ENCODE measurements at regions not wholly inside any gene's neighbourhood (a gene's known extent, or its start where the extent isn't known, plus 50 kb on each side); places are given as distances from the start of the nearest gene placed in this dataset.
"Not testable (repeated sequence)": the region's sequence is repeated elsewhere in the genome, so short reads cannot be mapped to it uniquely, and the experiment has no call there.

- CTCF ChIA-PET = no interaction called here
- no TSS peak for BruUV-seq (replicated peaks)
Observed at GRCh38 chr13:87172166-87172835, 498.9 kb upstream of the SLITRK5 start.

GRCh38 chr13:87185138-87185537 is 486.0 kb upstream of the SLITRK5 start:
- H3K27ac ChIP-seq (ENCODE audit: low read length); CTCF ChIA-PET; POLR2A ChIA-PET; H3K9me3 ChIP-seq (ENCODE audit: control insufficient read depth, insufficient read depth, low read depth, low read length); DNase-seq (ENCODE audit: low read depth, low spot score); H3K27me3 ChIP-seq (ENCODE audit: control insufficient read depth, insufficient read depth, low read length); BruUV-seq (replicated peaks); in situ Hi-C loops (cut with HindIII; ENCODE audit: low pct_unique_long_range_greater_than_20kb, low sequenced_read_pairs); H3K36me3 ChIP-seq (ENCODE audit: control insufficient read depth, insufficient read depth, low read length); H3K4me3 ChIP-seq (ENCODE audit: low read depth in 2 of 2, low read length in 2 of 2); ATAC-seq; intact Hi-C loops (cut with micrococcal nuclease; ENCODE audit: unreplicated experiment); H3K4me1 ChIP-seq (ENCODE audit: control insufficient read depth, insufficient read depth, low read length): not testable (repeated sequence)

More at GRCh38 chr13:87172166-87172835, 498.9 kb upstream of the SLITRK5 start:
- H3K4me3 ChIP-seq (ENCODE audit: low read depth in 2 of 2, low read length in 2 of 2) = no peak overlapping the region
- H3K27me3 ChIP-seq (ENCODE audit: control insufficient read depth, insufficient read depth, low read length) = no peaks in the 10 kb centered on the region
- DNase-seq (ENCODE audit: low read depth, low spot score) (no peak), ATAC-seq (no peak)
- POLR2A ChIA-PET = no interaction called here
- intact Hi-C loops (cut with micrococcal nuclease; ENCODE audit: unreplicated experiment) (no loop called here), in situ Hi-C loops (cut with HindIII; ENCODE audit: low pct_unique_long_range_greater_than_20kb, low sequenced_read_pairs) (no loop called here)
- no peaks in the 10 kb centered on the region for H3K36me3 ChIP-seq (ENCODE audit: control insufficient read depth, insufficient read depth, low read length)
- no peak for TF ChIP-seq REST (IDR thresholded peaks at IDR 0.05; ENCODE audit: insufficient read depth in 1 of 2, low read depth in 2 of 2, low read length in 1 of 2)
- TF ChIP-seq CTCF (IDR thresholded peaks at IDR 0.05) = no peak
- no peak for TF ChIP-seq SIN3A (IDR thresholded peaks at IDR 0.05; ENCODE audit: borderline replicate concordance, insufficient read depth, low read depth, low read length)
- no peak for TF ChIP-seq TCF7L2 (IDR thresholded peaks at IDR 0.05; ENCODE audit: low read depth, low read length)
- TF ChIP-seq POLR2AphosphoS5 (IDR thresholded peaks at IDR 0.05; ENCODE audit: low read depth, low read length) = no peak
- H3K27ac ChIP-seq (ENCODE audit: low read length) = no peak overlapping the region
- no peaks in the 10 kb centered on the region for H3K9me3 ChIP-seq (ENCODE audit: control insufficient read depth, insufficient read depth, low read depth, low read length)
- H3K4me1 ChIP-seq (ENCODE audit: control insufficient read depth, insufficient read depth, low read length) = no peaks in the 10 kb centered on the region

GRCh38 chr13:87186647-87187046 is 484.5 kb upstream of the SLITRK5 start:
- in situ Hi-C loops (cut with HindIII; ENCODE audit: low pct_unique_long_range_greater_than_20kb, low sequenced_read_pairs); BruUV-seq (replicated peaks); H3K9me3 ChIP-seq (ENCODE audit: control insufficient read depth, insufficient read depth, low read depth, low read length); intact Hi-C loops (cut with micrococcal nuclease; ENCODE audit: unreplicated experiment); ATAC-seq; H3K4me1 ChIP-seq (ENCODE audit: control insufficient read depth, insufficient read depth, low read length); CTCF ChIA-PET; H3K4me3 ChIP-seq (ENCODE audit: low read depth in 2 of 2, low read length in 2 of 2); H3K27ac ChIP-seq (ENCODE audit: low read length); H3K36me3 ChIP-seq (ENCODE audit: control insufficient read depth, insufficient read depth, low read length); H3K27me3 ChIP-seq (ENCODE audit: control insufficient read depth, insufficient read depth, low read length); POLR2A ChIA-PET; DNase-seq (ENCODE audit: low read depth, low spot score): not testable (repeated sequence)

- H3K9me3 ChIP-seq (ENCODE audit: control insufficient read depth, insufficient read depth, low read depth, low read length); intact Hi-C loops (cut with micrococcal nuclease; ENCODE audit: unreplicated experiment); H3K4me3 ChIP-seq (ENCODE audit: low read depth in 2 of 2, low read length in 2 of 2); DNase-seq (ENCODE audit: low read depth, low spot score); H3K4me1 ChIP-seq (ENCODE audit: control insufficient read depth, insufficient read depth, low read length); POLR2A ChIA-PET; H3K27ac ChIP-seq (ENCODE audit: low read length); in situ Hi-C loops (cut with HindIII; ENCODE audit: low pct_unique_long_range_greater_than_20kb, low sequenced_read_pairs); CTCF ChIA-PET; ATAC-seq; H3K36me3 ChIP-seq (ENCODE audit: control insufficient read depth, insufficient read depth, low read length); H3K27me3 ChIP-seq (ENCODE audit: control insufficient read depth, insufficient read depth, low read length); BruUV-seq (replicated peaks): not testable (repeated sequence)
Observed at GRCh38 chr13:87191485-87191884, 479.7 kb upstream of the SLITRK5 start.
